DMS 273 (cell line): ENCODE measurements at regions not wholly inside any gene's neighbourhood (a gene's known extent, or its start where the extent isn't known, plus 50 kb on each side); places are given as distances from the start of the nearest gene placed in this dataset.
"Not testable (repeated sequence)": the region's sequence is repeated elsewhere in the genome, so short reads cannot be mapped to it uniquely, and the experiment has no call there.

Source experiments
- DNase-seq: peaks from one replicate; lab custom pipeline; 2025; ENCODE audit not compliant: unreplicated experiment; lab: John Stamatoyannopoulos, UW

DNA sequence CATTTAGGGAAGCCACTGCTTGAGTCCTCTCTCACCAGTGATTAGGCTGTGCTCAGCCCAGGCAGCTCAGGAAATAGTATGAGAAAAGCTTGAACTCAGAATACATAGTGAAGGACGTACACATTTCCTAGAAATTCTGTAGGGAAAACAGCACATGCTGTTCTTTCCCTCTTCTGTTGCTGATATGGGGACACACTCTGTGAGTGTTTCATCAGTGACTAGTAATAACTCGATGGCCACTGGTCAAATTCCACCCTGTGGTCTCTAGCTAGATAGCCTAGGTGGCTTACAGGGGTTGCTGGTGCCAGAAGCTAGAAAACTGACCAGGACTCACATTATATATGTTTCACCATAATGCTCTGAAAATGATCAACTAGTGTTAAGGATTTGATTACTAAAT is 259.8 kb upstream of the SOX4 start:
- no peak for DNase-seq

DNA sequence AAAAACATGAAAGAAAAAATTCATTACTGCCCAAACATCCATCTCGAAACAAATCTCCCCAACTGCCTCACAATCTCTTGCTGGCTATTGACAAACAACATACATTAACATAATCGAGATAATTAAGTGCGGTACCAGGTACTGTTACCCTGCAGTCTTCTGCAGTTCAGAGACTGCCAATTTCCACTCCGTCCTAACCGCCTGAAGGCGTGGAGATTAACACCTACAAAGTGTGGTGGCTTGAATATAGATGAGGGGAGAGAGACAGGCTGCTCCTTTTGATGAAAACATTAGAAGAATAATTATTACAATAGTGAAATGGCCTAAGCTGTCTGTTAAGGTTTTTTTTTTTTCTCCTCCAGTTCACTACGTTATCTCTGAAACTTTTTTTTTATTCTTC is 258.9 kb upstream of the SOX4 start:
- DNase-seq, result no peak

DNA sequence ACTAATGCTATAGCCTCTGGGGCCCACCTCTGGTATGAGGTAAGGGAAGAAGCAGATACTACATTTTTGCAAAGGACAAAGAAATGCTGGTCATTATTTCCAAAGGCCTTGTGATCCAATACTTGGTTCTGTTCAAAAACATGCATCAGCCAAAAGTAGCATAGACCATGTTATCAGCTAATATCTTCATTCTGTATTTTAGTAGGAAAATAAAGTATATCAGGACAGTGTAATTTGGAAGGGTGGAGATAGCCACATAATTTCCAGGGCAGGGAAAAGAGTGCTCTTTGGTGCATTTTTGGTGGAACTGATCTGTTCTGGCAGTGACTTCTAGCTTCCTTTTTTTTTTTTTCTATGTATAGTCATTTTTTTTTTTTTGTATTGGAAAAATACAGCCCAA is 258.0 kb upstream of the SOX4 start:
- DNase-seq, result no peak

DNA sequence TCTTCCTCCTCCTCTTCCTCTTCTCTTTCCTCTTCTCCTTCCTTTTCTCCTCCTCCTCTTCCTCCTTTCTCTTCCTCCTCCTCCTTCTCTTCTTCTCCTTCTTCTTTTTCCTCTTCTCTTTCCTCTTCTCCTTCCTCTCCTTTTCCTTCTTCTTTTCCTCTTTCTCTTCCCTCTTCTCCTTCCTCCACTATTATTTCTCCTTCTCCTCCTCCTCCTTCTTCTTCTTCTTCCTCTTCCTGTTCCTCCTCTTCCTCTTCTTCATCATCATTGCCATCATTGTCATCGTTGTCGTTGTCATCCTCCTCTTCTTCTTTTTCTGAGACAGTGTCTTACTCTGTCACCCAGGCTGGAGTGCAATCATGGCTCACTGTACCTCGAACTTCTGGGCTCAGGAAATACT is 256.3 kb upstream of the SOX4 start:
- DNase-seq, result no peak

DNA sequence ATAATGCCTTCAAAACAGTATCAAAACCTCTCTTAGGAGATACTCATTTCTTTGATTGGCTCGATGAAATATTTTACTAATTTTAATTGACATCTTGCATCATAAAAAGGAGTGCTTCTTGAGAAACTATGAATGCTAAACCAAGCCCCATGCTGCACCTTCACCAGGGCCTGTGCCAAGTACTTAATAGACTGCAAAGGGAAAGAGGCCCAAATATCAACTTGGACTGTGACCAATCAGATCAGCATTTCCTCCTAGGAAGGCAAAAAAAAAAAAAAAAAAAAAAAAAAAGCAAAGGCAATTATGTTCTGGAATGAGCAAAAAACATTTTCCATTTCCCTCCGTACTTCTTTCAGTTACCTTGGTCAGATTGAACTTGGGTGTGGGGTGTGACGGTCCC is 253.0 kb upstream of the SOX4 start:
- no peak for DNase-seq

DNA sequence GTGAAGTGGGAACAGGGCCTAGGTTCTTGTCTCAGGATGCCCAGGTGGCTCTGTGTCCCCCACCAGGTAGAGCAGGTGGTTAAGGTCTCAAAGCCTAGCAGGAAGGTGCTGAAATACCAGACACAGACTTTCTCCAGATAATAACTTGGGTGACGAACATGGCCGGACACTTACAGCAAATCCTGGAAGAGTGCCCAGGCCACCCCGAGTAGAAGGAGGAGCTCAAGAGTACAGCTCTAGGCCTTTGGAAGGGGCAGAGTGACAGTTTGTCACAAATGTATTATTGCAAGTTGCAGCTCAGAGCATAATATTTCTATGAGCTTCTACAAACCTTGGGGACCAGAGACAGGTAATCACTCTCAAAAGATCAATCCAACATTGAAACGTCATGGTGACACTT is 251.6 kb upstream of the SOX4 start:
- no peak for DNase-seq

DNA sequence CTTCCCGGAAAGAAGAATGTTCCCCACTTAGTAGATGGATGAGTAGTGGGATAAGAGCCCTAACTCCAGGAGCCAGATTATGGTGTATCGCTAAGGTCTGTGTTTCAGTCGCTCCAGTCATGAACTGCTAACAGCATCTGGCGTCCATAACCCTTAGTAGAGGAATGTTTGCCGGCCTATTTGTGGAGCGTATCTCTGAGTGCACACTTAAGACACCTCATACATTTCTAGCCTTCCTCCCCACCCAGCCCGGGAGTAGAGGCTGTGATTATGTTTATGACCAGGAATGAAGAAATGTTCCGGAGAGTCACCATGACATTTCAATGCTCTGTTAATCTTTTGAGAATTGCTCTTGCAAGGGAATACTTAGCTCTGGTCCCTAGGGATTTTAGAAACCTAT is 251.1 kb upstream of the SOX4 start:
- no peak for DNase-seq

DNA sequence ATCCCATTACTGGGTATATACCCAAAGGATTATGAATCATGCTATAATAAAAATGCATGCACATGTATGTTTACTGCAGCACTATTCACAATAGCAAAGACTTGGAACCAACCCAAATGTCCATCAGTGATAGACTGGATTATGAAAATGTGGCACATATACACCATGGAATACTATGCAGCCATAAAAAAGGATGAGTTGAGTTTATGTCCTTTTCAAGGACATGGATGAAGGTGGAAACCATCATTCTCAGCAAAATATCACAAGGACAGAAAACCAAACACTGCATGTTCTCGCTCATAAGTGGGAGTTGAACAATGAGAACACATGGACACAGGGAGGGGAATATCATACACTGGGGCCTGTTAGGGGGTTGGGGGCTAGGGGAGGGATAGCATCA is 247.8 kb upstream of the SOX4 start:
- not testable (repeated sequence) for DNase-seq

DNA sequence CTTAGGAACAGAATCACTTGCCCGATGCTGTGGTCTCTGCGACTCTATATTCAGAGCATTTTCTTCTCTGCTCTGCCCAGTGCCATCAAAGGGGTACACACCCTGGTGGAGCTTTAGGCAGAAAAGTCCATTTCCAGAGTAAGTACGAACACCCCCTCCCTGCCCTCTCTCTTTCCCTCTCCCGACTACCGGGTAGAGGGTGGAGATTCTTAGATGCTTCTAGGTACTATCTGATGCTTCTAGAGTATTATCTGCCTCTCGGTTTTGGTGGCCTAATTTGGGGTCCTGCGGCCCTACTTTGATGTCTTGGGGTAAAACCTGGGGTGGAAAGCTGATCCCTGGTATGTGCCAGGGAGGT is 245.4 kb upstream of the SOX4 start:
- no peak for DNase-seq

DNA sequence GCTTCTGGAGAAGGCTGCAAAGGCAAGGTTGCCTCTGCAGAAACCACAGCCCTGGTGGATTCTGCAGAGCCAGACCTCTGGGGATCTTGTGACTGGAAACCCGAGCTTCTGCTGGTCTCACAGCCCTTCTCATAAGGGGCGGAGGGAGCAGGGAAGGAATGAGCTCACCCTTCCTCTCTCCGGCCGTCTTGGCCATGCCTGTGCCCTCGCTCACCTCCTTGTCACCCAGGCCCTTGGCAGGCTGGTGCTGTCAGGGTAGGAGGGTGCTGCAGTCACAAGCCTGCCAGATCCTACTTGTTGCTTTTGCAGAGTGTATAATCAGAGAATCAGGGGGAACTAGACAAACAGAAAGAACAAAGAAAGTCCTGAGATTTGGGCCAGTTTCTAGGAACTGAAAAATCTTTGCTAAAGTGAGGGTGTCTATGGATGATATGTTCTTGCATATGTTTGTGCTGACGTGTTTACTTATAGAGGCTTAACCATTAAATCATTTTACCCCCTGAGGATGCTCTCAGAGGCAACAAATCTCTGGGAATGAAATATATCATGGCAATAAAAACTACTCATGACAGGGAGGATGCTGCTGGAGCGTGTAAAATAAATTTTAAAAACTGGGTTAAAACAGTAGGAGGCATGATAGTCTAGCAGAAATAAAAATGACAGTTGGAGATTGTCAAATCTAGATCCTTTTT is 244.9 kb upstream of the SOX4 start:
- peak; percentile 29 for DNase-seq

DNA sequence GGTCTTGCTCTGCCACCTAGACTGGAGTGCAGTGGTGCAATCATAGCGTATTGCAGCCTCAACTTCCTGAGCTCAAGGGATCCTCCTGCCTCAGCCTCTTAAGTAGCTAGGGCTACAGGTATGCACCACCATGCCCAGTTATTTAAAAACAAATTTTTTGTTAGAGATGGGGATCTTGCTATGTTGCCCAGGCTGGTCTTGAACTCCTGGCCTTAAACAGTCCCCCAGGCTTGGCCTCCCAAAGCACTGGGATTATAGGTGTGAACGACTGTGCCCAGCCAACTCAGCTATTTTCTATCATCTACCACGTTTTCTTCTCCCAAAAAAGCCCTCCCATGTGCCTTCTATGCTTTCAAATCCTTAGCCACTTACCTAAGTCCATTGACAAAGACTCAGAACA is 243.7 kb upstream of the SOX4 start:
- no peak for DNase-seq

DNA sequence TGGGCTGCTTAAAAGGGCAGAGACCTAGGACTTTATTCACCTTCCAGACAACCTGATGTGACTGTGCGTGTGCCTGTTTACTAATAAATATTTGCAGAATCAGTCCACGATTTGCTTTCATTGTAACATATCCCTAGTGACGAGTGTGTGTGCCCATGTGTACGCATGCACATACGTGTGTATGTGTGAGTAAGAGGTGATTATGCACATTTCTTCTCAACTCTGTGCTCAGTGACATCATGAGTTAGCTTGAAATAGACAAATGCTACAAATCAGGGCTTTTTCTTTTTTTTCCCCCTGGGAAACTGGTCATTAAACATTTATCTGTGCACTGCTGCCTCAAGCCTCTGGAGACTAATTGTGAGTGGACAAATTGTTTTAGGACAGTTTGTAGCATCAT is 242.6 kb upstream of the SOX4 start:
- DNase-seq, result no peak

DNA sequence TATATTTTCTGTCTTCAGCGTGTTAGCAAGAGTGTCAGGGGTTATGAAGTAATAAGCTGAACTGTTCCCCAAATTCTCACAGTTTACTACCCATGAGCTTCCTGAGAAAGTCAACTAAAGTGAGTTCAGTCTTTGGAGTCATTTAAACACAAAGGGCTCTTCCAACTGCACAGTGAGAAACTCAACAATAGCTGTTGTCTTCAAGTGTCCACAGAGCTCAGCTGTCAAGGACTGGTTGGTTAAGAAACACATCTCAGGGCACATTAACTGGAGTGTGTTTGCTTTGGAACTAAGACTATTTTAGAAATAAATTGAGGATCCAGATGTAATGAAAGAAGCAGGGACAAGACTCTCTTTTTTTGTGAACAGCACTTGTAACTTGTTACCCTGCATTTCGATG is 241.4 kb upstream of the SOX4 start:
- no peak for DNase-seq

DNA sequence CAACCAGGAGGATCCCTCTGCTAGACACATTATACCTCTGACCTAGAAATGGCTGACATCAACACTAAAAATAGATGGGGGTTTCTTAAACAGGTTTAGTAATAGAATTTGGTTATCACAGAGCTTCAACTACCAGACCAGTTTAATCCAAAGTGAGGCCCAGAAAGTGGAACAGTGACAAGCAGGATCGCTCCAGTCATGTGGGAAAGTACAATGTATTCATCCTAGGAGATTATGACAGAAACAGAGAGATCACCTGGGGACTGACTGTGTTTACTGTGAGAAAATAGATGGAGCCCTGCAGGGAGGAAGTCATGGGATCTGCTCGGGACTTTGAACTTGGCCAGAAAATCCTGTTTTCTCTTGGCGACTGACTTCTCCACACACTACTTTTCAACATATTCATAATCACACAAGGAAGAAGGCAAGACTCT is 238.7 kb upstream of the SOX4 start:
- DNase-seq, result no peak

DNA sequence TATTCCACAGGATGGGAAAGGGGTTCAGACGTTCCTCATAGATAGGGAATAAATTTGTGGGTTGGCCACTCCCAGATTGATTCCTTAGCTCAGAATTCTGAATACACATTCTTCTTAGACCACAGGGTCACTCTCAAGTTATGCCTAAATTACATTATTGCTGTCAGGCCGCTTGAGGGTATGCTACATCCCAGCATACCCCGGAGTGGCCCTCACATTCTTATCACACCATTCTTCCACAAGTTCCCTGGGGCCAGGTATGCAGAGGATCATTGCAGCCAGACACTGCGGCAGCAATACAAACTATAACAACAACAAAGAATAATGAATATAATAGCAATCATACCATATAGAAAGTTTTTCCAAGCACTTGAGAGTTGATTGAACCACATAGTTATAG is 237.9 kb upstream of the SOX4 start:
- DNase-seq, result no peak

DNA sequence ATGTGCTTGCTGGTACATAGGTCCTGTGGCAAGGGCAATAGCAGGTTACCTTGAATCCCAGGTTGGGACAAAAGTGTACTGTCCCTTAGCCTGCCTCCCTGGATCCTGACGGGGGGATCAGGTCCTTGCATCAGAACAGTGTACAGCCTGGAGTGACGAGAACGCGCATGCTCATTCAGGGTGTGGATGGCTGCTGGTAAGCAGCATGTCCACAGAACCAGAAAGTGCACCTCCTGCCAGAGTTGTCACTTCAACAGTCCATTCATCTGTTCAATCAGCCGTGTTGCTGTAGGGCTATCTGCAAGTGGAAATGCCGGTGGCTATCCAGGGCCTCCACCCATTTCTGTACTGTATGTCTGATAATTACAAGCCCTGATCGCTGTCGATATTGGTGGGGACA is 236.3 kb upstream of the SOX4 start:
- no peak for DNase-seq

DNA sequence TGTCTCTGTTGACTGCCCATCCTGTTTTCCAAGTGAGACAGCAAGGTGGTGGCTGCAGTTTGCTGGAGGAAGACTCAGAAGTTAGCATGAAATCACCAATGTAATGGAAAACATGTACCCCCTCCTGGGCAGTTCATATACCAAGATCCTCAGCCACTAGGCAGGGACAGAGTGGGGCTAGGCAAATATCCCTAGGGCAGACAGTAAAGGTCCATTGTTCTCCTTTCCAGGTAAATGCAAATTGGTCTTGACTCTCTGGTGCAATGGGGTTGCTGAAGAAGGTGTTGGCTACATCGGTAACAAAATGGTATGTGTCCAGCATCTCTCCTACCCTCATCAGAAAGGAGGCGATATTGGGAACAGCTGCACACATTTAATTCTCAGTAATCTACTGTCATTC is 233.6 kb upstream of the SOX4 start:
- no peak for DNase-seq

DNA sequence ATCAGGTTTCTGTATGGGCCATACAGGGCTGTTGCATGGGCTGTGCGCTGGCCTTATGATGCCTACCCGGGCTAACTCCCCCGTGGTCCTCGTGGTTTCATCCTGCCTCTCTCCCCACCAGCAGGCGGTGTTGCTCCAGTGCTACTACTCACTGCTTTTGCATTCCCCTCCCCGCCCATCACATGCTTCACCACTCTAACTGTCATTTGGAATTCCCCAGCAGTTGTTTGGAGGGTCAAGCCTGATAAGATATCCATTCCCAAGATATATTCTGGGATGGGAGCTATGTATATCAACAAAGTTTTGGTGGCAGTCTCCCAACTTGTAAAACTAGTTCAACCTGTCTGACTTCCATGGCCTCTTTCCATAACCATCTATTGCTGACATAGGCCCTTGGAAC is 233.2 kb upstream of the SOX4 start:
- DNase-seq, result no peak

DNA sequence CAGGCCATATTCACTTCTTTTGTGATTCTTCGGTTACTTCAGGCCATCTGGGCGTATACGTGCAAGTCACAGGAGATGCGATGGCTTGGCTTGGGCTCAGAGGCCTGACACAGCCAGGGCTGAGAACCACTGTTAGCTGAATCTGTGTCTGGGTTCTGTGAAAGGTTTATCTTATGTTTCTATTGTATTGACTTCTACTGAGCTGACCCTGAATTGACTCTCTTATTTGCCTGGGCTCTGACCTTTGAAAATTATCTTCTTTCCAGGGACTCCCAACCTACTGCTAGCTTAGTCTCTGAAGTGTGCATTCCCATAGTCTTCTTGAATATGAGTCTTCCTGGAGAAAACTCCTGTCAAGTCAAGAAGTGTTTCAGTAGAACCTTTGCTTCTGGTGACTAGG is 226.4 kb upstream of the SOX4 start:
- DNase-seq, result no peak

DNA sequence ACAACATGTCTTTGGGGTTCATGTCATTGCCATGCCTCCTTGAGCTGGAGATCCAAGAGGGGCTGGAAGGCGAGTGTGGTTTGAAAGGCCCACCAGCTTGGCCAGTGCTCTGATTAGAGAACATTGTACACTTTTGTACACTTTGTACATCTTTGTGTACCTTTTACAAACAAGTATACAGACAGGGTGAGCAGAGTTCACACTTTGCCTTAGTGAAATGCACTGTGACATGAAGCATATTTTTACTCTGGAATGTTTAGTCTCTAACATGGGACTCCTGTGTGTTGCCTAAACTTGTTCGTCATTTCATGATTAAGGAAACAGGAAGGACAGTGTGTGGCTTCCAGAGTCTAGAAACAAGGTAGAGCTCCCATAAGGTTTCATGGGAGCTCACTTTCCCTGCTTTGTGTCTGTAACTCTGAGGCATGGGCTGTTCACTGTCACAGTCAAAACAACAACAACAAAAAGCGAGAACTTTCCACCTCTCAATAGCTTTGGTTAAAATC is 225.8 kb upstream of the SOX4 start:
- no peak for DNase-seq

DNA sequence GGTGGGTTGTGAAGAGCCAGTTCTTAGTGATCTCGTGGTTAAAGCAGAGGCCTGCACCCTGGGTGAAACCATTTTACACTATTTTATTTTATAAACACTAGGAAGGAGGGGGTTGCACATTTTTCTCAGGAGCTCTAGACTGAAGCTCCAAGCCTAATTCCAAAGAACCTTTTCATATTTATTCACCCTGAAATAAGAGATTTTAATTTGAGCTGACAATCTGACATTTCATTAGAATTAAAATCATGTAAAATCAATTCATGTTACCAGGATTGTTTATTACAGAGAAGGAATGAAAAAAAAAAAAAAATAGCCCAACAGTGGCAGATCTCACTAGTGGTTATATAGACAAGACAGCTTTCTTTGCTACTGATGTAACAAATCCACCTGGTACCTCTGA is 222.5 kb upstream of the SOX4 start:
- DNase-seq, result no peak

DNA sequence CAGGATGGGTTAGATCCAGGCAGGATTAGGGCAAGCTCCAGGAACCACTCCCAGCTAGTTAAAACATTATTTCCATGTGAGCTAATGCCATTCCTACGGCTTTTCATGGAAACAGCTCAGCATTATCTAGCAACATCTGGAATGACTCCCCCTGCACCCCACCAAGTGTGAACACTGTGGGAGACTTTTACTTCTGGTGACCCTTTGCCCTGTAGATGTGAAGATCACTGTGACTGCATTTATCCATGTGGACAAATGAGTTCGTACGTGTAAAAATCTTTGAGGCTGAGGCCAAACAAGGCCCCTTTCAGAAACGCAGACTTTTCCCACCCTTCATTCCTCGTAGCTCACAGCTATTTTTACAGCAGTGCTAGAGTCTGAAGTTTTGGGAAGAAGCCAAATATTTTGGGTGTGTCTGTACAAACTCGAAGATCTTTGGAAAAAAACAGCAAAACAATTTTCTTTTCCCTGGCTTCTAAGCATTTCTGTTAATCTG is 221.8 kb upstream of the SOX4 start:
- no peak for DNase-seq
